GM12878 (cell line): ENCODE measurements at regions not wholly inside any gene's neighbourhood (a gene's known extent, or its start where the extent isn't known, plus 50 kb on each side); places are given as distances from the start of the nearest gene placed in this dataset.

Source experiments
- ATAC-seq: fragments of 200-7000 bp; cut with Tn5 transposase; 3 replicates; pipeline ENCODE4 v1.9.1; 2020; ENCODE audit warnings: mild to moderate bottlenecking, moderate library complexity
- BruUV-seq: library from RNA; stranded (reverse); fragments of 400-500 nt; replicated peaks from 2 replicates; lab custom pipeline; 2021; lab: Mats Ljungman, UMichigan
- CTCF ChIA-PET: fragments of 300-600 bp; sonication (Branson Sonifier 250); formaldehyde crosslinking; extraction: SDS; loops from one replicate; lab custom pipeline; 2021; ENCODE audit warnings: inconsistent platforms; lab: Yijun Ruan, JAX
- POLR2A ChIA-PET: fragments of 350-600 bp; formaldehyde crosslinking; extraction: SDS; loops from one replicate; lab custom pipeline; 2021; ENCODE audit warnings: inconsistent platforms; lab: Charles Lee
- RAD21 ChIA-PET: fragments of 300-600 bp; sonication (Branson Sonifier 250); formaldehyde crosslinking; loops from one replicate; lab custom pipeline; 2023; ENCODE audit warnings: antibody characterized with exemption; ENCODE audit not compliant: unreplicated experiment; lab: Charles Lee
- SMC1A ChIA-PET: fragments of 300-600 bp; sonication (Branson Sonifier 250); formaldehyde crosslinking; loops from one replicate; lab custom pipeline; 2023; ENCODE audit not compliant: unreplicated experiment, uncharacterized antibody; lab: Charles Lee
- DNase-seq: peaks from one replicate; pipeline ENCODE4 v3.0.0-alpha.2; 2011; ENCODE audit warnings: low read depth, low spot score
- FAIRE-seq: peaks from 3 replicates; lab custom pipeline; 2011; peaks lifted over from hg19 to GRCh38; lab: Jason Lieb, UNC
- H2AFZ ChIP-seq: 2 replicates; pipeline ENCODE4 v1.6.0; 2011; ENCODE audit warnings: low read depth, low read length, control low read depth; ENCODE audit not compliant: control insufficient read depth
- H3K27ac ChIP-seq: 2 replicates; pipeline ENCODE4 v1.5.1; 2011; ENCODE audit warnings: control low read depth; ENCODE audit not compliant: control insufficient read depth, insufficient read depth
- H3K27me3 ChIP-seq, 2 experiments: replicated peaks in 1 of 2; 2 replicates each; pipeline versions ENCODE4 v1.6.0 to v1.6.1; 2011; ENCODE audit warnings: low read length in 1 of 2; ENCODE audit not compliant: control insufficient read depth in 2 of 2, insufficient read depth in 2 of 2
- H3K36me3 ChIP-seq, 2 experiments: 2 replicates each; pipeline ENCODE4 v1.5.1; 2011; ENCODE audit warnings: low read length in 1 of 2; ENCODE audit not compliant: control insufficient read depth in 2 of 2, insufficient read depth in 2 of 2
- H3K4me1 ChIP-seq: 2 replicates; pipeline ENCODE4 v1.6.1; 2011; ENCODE audit warnings: mild to moderate bottlenecking, low read length, moderate library complexity, mixed read lengths; ENCODE audit not compliant: control insufficient read depth, insufficient read depth
- H3K4me2 ChIP-seq: 2 replicates; pipeline ENCODE4 v1.6.0; 2011; ENCODE audit warnings: control low read depth; ENCODE audit not compliant: control insufficient read depth, insufficient read depth
- H3K4me3 ChIP-seq: fragments of 200-600 bp; sonication (generic); 2 replicates; pipeline ENCODE4 v1.5.1; 2016
- H3K79me2 ChIP-seq: 2 replicates; pipeline ENCODE4 v1.6.0; 2011; ENCODE audit warnings: low read length; ENCODE audit not compliant: control insufficient read depth, insufficient read depth
- H3K9ac ChIP-seq: 2 replicates; pipeline ENCODE4 v1.8.0; 2011; ENCODE audit warnings: low read length, control low read depth, mixed read lengths; ENCODE audit not compliant: control insufficient read depth, insufficient read depth
- H3K9me3 ChIP-seq: replicated peaks from 3 replicates; pipeline ENCODE4 v1.5.1; 2011; ENCODE audit warnings: mild to moderate bottlenecking, low read length; ENCODE audit not compliant: control insufficient read depth, insufficient read depth
- H4K20me1 ChIP-seq: 2 replicates; pipeline ENCODE4 v1.6.0; 2011; ENCODE audit not compliant: control insufficient read depth, insufficient read depth
- BMI1 ChIP-seq: fragments of 450-650 bp; IDR thresholded peaks from 2 replicates; pipeline ENCODE4 v1.6.1; 2016; ENCODE audit warnings: mild to moderate bottlenecking, moderate library complexity, borderline replicate concordance
- CBX5 ChIP-seq: sonication (generic); IDR thresholded peaks from 2 replicates; pipeline ENCODE4 v1.6.1; 2016; ENCODE audit warnings: low read depth, moderate library complexity, mild to moderate bottlenecking, inconsistent platforms
- EGR1 ChIP-seq, 2 experiments: IDR thresholded peaks; 1 replicate in 1 of 2; 2 replicates in 1 of 2; pipeline ENCODE4 v1.6.1; 2011 to 2012; ENCODE audit warnings: low read depth in 2 of 2, low read length in 2 of 2, borderline replicate concordance in 1 of 2, mild to moderate bottlenecking in 1 of 2, moderate library complexity in 1 of 2
- TCF3 ChIP-seq: IDR thresholded peaks from 2 replicates; pipeline ENCODE4 v1.6.1; 2012; ENCODE audit warnings: low read depth, mild to moderate bottlenecking, low read length, borderline replicate concordance; ENCODE audit not compliant: insufficient read depth
- ZBED1 ChIP-seq: IDR thresholded peaks from 2 replicates; pipeline ENCODE4 v1.6.1; 2016; ENCODE audit warnings: borderline replicate concordance
- ZNF274 ChIP-seq: IDR thresholded peaks from one replicate; pipeline ENCODE4 v1.8.0; 2011; ENCODE audit not compliant: insufficient read length, insufficient read depth
- WGBS: methylation state at CpG from one replicate; pipeline ENCODE4 v1.1.6; 2016; ENCODE audit warnings: low lambda C conversion rate; ENCODE audit not compliant: insufficient replicate concordance, insufficient coverage; ENCODE audit errors: missing lambda C conversion rate; 5-methylcytosine and 5-hydroxymethylcytosine counted together
- in situ Hi-C: fragments of 300-500 bp; cut with MboI; formaldehyde crosslinking; loops from 9 replicates; pipeline ENCODE4 v1.14.3; 2018; ENCODE audit warnings: mixed read lengths
- intact Hi-C: fragments of 100-400 bp; cut with micrococcal nuclease; formaldehyde crosslinking; loops from one replicate; pipeline ENCODE4 v1.14.2; 2022; ENCODE audit not compliant: unreplicated experiment
- TF ChIP-seq, protein P1 (sequence below): fragments of 150-350 bp; IDR thresholded peaks from 2 replicates; pipeline ENCODE4 v1.6.1; 2016; ENCODE audit warnings: low read depth, low read length

DNA sequence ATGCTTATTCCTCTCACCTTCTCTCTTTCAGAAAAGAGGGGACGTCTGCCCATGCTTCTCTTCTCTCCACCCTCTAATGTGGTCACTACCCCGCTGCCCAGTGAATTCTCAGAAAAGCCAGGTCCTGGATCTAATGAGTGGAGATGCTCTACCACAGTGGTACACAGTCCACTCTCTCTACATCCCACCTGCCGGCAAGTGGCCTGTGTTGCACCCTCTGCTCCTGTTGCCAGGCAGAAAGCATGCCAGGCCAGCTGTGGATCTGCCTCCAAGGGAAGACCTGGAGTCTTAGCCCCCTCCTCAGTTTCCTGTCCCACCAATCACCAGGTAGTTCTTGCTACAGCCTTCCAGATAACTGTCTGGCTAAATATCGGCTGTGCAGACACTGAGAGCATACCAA, 71.2 kb upstream of the SPDL1 start:
- ATAC-seq: peak; percentile 52; the same call in 2 of the 3 replicates
- CTCF ChIA-PET: no interaction called here
- DNase-seq: no peak
- Histone ChIP-seq H4K20me1 (no peaks in the 10 kb centered on the region), H3K79me2 (no peaks in the 10 kb centered on the region), H2AFZ (no peak overlapping the region), H3K27ac (no peak overlapping the region), H3K4me1 (no peaks in the 10 kb centered on the region), H3K9me3 (no peaks in the 10 kb centered on the region), H3K4me2 (no peak overlapping the region), H3K27me3 (no peaks in the 10 kb centered on the region; a peak in 1 of 4 replicates), H3K4me3 (no peak overlapping the region), H3K9ac (no peak overlapping the region)
- POLR2A ChIA-PET: no interaction called here
- intact Hi-C loops: no loop called here
- no TSS peak for BruUV-seq
- no peak for FAIRE-seq
- RAD21 ChIA-PET: no interaction called here
- 46% methylated on average over 4 of the region's 4 CpGs for WGBS
- no peak for TF ChIP-seq TCF3
- TF ChIP-seq BMI1: no peak
- no peak for TF ChIP-seq ZBED1
- TF ChIP-seq, protein P1, sequence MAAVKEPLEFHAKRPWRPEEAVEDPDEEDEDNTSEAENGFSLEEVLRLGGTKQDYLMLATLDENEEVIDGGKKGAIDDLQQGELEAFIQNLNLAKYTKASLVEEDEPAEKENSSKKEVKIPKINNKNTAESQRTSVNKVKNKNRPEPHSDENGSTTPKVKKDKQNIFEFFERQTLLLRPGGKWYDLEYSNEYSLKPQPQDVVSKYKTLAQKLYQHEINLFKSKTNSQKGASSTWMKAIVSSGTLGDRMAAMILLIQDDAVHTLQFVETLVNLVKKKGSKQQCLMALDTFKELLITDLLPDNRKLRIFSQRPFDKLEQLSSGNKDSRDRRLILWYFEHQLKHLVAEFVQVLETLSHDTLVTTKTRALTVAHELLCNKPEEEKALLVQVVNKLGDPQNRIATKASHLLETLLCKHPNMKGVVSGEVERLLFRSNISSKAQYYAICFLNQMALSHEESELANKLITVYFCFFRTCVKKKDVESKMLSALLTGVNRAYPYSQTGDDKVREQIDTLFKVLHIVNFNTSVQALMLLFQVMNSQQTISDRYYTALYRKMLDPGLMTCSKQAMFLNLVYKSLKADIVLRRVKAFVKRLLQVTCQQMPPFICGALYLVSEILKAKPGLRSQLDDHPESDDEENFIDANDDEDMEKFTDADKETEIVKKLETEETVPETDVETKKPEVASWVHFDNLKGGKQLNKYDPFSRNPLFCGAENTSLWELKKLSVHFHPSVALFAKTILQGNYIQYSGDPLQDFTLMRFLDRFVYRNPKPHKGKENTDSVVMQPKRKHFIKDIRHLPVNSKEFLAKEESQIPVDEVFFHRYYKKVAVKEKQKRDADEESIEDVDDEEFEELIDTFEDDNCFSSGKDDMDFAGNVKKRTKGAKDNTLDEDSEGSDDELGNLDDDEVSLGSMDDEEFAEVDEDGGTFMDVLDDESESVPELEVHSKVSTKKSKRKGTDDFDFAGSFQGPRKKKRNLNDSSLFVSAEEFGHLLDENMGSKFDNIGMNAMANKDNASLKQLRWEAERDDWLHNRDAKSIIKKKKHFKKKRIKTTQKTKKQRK: no peak
- no peak for TF ChIP-seq CBX5
- no peak for TF ChIP-seq ZNF274
- no peak for TF ChIP-seq EGR1 (IDR thresholded peaks at IDR 0.05; ENCODE audit: borderline replicate concordance in 1 of 2, low read depth in 2 of 2, low read length in 2 of 2)
- TF ChIP-seq, all 136 proteins: peak for 0
- SMC1A ChIA-PET: no interaction called here
- no peaks in the 10 kb centered on the region for H3K36me3 ChIP-seq
- in situ Hi-C loops: no loop called here
